Heart right ventricle (tissue), 16 donors: ENCODE measurements at regions not wholly inside any gene's neighbourhood (a gene's known extent, or its start where the extent isn't known, plus 50 kb on each side); places are given as distances from the start of the nearest gene placed in this dataset.

ENCODE experiments used
- ATAC-seq, 8 donors: fragments of 200-7000 bp; cut with Tn5 transposase; one replicate each; pipeline ENCODE4 v1.9.1; 2020; ENCODE audit warnings: mild to moderate bottlenecking in 8 of 8, moderate library complexity in 8 of 8, moderate number of reproducible peaks in 1 of 8
- DNase-seq, 2 donors: peaks; one replicate each; pipeline ENCODE4 v3.0.0-alpha.2; 2020
- H3K27ac ChIP-seq, 10 donors: fragments of 200-600 bp; sonication (generic) in 2 of 10; one replicate each; pipeline versions ENCODE4 v1.5.0 to v1.8.0; 2020 to 2022; ENCODE audit warnings: mild to moderate bottlenecking in 3 of 10
- H3K27me3 ChIP-seq, 7 donors: fragments of 200-600 bp; one replicate each; pipeline ENCODE4 v1.8.0; 2021 to 2022; ENCODE audit warnings: mild to moderate bottlenecking in 2 of 7
- H3K36me3 ChIP-seq, 9 donors: fragments of 200-600 bp; sonication (generic) in 1 of 9; one replicate each; pipeline versions ENCODE4 v1.5.0 to v1.8.0; 2020 to 2022; ENCODE audit warnings: mild to moderate bottlenecking in 2 of 9
- H3K4me1 ChIP-seq, 9 donors: fragments of 200-600 bp; sonication (generic) in 1 of 9; one replicate each; pipeline versions ENCODE4 v1.5.0 to v1.8.0; 2020 to 2022; ENCODE audit warnings: mild to moderate bottlenecking in 4 of 9
- H3K4me3 ChIP-seq, 10 donors: fragments of 200-600 bp; sonication (generic) in 2 of 10; one replicate each; pipeline versions ENCODE4 v1.5.0 to v1.8.0; 2020 to 2022; ENCODE audit warnings: mild to moderate bottlenecking in 7 of 10, moderate library complexity in 2 of 10
- H3K9me3 ChIP-seq, 11 donors: fragments of 200-600 bp in 10 of 11; sonication (generic) in 2 of 11; one replicate each; pipeline versions ENCODE4 v1.5.0 to v1.8.0; 2013 to 2022; ENCODE audit warnings: mild to moderate bottlenecking in 2 of 11, control low read depth in 1 of 11, moderate library complexity in 1 of 11
- WGBS, 2 donors: extraction: QIAGEN DNeasy Blood & Tissue Kit; methylation state at CpG; one replicate each; pipeline ENCODE4 v1.1.7; 2013; ENCODE audit warnings: inconsistent platforms in 1 of 2; 5-methylcytosine and 5-hydroxymethylcytosine counted together
- intact Hi-C, 10 donors: fragments of 100-400 bp; cut with DNase I; formaldehyde crosslinking; loops; one replicate each; pipeline versions ENCODE4 v1.11.1 to v1.14.2; 2022
- TF ChIP-seq, protein P1 (sequence below), 9 donors: fragments of 200-600 bp; sonication (generic) in 2 of 9; IDR thresholded peaks; one replicate each; pipeline versions ENCODE4 v1.5.0 to v1.8.0; 2021 to 2022; ENCODE audit warnings: antibody characterized with exemption in 9 of 9, mild to moderate bottlenecking in 5 of 9, moderate library complexity in 1 of 9
- donor health status: Arrhythmogenic right ventricular cardiomyopathy.
- donor health status: ischemic (EF 13 %, LVEDD 7.1; RV severe dilation, severe dysfunction).
- donor health status: healthy with polysubstance abuse.
- donor health status: DM: no; HTN: yes; CAD: no.
- donor health status: DM: no; HTN: no; CAD: no.
- donor health status: ischemic (EF 25% LVEDD 6.9; RV normal size, moderate dysfunction).
- donor health status: ischemic (EF 25% LVEDD 5.7; RV mildly dilated, moderate dysfunction).
- donor health status: healthy.
- donor health status: DM: yes; HTN: yes; CAD: no.
- donor health status: Ischemic cardiomyopathy.
- donor health status: ischemic (EF 35%, LVEDD 5.7; RV mildly dilated, moderate dysfunction).
- donor health status: nonischemic (EF 11% LVEDD 7.7; RV severe dilation, severe dysfunction).
- donor health status: DM: yes; HTN: yes; CAD: no.
- donor health status: PGD.
- donor health status: ischemic (EF 29% LVEDD 5.4; RV normal size, mild dysfunction).
- donor health status: nonischemic (EF 23%, LVEDD 6.1; RV moderate dilation, normal function).

DNA sequence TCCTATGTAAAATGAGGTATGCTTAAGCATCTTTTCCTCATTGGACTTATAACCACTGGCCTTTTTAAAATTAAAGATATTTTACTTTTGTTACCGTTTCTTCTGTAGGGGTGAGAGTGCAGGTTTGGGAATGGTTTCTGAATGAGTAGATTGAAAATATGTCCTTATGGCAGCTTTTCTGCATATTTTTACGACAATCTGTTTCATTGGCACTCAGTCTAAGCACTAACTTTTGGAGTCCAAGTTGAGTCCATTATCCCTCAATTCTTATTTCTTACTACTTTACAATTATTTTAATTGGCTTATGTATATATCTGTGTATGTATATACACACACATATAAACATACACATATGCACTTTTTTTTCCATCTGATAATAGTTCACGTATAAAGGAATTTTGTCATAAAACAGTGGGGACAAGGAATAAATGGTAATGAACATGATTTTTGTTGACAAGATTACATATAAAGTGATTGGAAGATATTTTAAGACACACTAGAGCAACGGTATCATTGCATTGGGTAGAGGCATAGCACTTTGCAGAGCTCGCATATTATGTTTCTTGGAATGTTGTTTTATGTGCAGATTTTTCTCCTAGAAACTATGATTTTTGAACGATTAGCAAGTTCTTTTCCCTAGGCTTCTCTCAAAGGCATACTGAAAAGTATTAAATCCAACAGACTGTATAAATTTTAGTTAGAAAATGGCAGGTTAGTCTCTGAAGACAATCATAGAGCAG, 133.0 kb downstream of the FAT4 start:
- H3K27me3 ChIP-seq: no peaks in the 10 kb centered on the region
- WGBS, 2 donors: 77% methylated on average over 6 of the region's 6 CpGs
- H3K27ac ChIP-seq: no peak overlapping the region
- H3K4me3 ChIP-seq: no peak overlapping the region
- H3K4me1 ChIP-seq: no peaks in the 10 kb centered on the region
- DNase-seq (no peak), ATAC-seq (no peak)
- no peaks in the 10 kb centered on the region for H3K9me3 ChIP-seq
- intact Hi-C loops: no loop called here
- TF ChIP-seq, protein P1, sequence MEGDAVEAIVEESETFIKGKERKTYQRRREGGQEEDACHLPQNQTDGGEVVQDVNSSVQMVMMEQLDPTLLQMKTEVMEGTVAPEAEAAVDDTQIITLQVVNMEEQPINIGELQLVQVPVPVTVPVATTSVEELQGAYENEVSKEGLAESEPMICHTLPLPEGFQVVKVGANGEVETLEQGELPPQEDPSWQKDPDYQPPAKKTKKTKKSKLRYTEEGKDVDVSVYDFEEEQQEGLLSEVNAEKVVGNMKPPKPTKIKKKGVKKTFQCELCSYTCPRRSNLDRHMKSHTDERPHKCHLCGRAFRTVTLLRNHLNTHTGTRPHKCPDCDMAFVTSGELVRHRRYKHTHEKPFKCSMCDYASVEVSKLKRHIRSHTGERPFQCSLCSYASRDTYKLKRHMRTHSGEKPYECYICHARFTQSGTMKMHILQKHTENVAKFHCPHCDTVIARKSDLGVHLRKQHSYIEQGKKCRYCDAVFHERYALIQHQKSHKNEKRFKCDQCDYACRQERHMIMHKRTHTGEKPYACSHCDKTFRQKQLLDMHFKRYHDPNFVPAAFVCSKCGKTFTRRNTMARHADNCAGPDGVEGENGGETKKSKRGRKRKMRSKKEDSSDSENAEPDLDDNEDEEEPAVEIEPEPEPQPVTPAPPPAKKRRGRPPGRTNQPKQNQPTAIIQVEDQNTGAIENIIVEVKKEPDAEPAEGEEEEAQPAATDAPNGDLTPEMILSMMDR (IDR thresholded peaks at IDR 0.05): no peak
- H3K36me3 ChIP-seq: peaks cover 0 to 72% (median 11%) of the 10 kb centered on the region in 9 donors

- TF ChIP-seq, protein P1 (IDR thresholded peaks at IDR 0.05): no peak
- Histone ChIP-seq H3K27ac (no peak overlapping the region), H3K9me3 (peaks cover 0 to 6% (median 0%) of the 10 kb centered on the region in 11 donors), H3K27me3 (no peaks in the 10 kb centered on the region), H3K36me3 (peaks cover 0 to 34% (median 6%) of the 10 kb centered on the region in 9 donors), H3K4me3 (no peak overlapping the region), H3K4me1 (peaks cover 0 to 6% (median 0%) of the 10 kb centered on the region in 9 donors)
- no peak for ATAC-seq
- 81 to 86% methylated on average over 3 of the region's 3 CpGs for WGBS, 2 donors
- DNase-seq: no peak
- intact Hi-C loops: no loop called here
These were observed 141.3 kb downstream of the FAT4 start for GRCh38 chr4:125456075-125456474.

DNA sequence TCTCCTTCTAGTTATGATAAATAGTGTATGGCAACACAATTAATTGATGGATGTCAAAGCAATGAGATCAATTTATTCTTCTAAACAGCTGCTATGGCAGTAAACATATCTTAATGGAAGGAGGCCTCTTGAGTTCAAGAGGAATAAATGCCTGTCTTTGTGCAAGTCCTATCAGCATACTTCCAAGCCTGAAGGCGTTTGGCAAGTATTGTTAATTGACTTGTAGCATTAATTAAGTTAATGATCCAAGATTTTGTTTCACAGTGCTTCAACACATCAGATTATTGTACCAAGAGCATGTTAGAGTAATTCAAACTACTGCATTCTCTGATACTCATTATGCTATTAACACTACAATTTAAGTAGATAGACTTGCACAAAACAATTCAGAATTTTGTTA, 144.8 kb downstream of the FAT4 start:
- Histone ChIP-seq H3K36me3 (peaks cover 0 to 8% (median 0%) of the 10 kb centered on the region in 9 donors), H3K4me3 (no peak overlapping the region), H3K4me1 (peaks cover 0 to 6% (median 0%) of the 10 kb centered on the region in 9 donors), H3K27me3 (no peaks in the 10 kb centered on the region), H3K9me3 (peaks cover 0 to 6% (median 0%) of the 10 kb centered on the region in 11 donors), H3K27ac (no peak overlapping the region)
- ATAC-seq: no peak
- intact Hi-C loops: no loop called here
- DNase-seq: no peak
- 91% methylated on average over 1 of the region's 1 CpG for WGBS, 2 donors
- TF ChIP-seq, protein P1 (IDR thresholded peaks at IDR 0.05): no peak

- ATAC-seq (no peak), DNase-seq (no peak)
- intact Hi-C loops: no loop called here
- TF ChIP-seq, protein P1 (IDR thresholded peaks at IDR 0.05): no peak
- Histone ChIP-seq H3K4me1 (no peaks in the 10 kb centered on the region), H3K27ac (no peak overlapping the region), H3K27me3 (no peaks in the 10 kb centered on the region), H3K4me3 (no peak overlapping the region), H3K9me3 (peaks cover 0 to 6% (median 0%) of the 10 kb centered on the region in 11 donors), H3K36me3 (peaks cover 0 to 30% (median 0%) of the 10 kb centered on the region in 9 donors)
- WGBS, 2 donors: 80 to 85% methylated on average over 3 of the region's 3 CpGs
These were observed 147.1 kb downstream of the FAT4 start for GRCh38 chr4:125461676-125462363.
